Thymus (tissue), 11 donors: ENCODE measurements at regions not wholly inside any gene's neighbourhood (a gene's known extent, or its start where the extent isn't known, plus 50 kb on each side); places are given as distances from the start of the nearest gene placed in this dataset.

Experiments
- DNase-seq, 9 donors: peaks; one replicate each; pipeline ENCODE4 v3.0.0-alpha.2; 2013; ENCODE audit warnings: low spot score in 9 of 9, low read depth in 6 of 9, missing footprints in 1 of 9
- H3K27ac ChIP-seq, 2 donors: one replicate each; pipeline ENCODE4 v1.5.1; 2013; ENCODE audit warnings: control low read depth in 1 of 2, low read depth in 1 of 2, low read length in 1 of 2, mild to moderate bottlenecking in 1 of 2, moderate library complexity in 1 of 2
- H3K27me3 ChIP-seq, 2 donors: one replicate each; pipeline ENCODE4 v1.5.1; 2013; ENCODE audit warnings: low read length in 1 of 2; ENCODE audit not compliant: control insufficient read depth in 2 of 2, insufficient read depth in 1 of 2
- H3K36me3 ChIP-seq, 2 donors: one replicate each; pipeline ENCODE4 v1.5.1; 2013; ENCODE audit warnings: low read length in 1 of 2, mild to moderate bottlenecking in 1 of 2, moderate library complexity in 1 of 2; ENCODE audit not compliant: control insufficient read depth in 2 of 2, insufficient read depth in 2 of 2
- H3K4me1 ChIP-seq, 2 donors: one replicate each; pipeline ENCODE4 v1.5.1; 2013; ENCODE audit warnings: low read length in 2 of 2; ENCODE audit not compliant: control insufficient read depth in 2 of 2, insufficient read depth in 2 of 2
- H3K4me3 ChIP-seq, 2 donors: one replicate each; pipeline ENCODE4 v1.5.1; 2013; ENCODE audit warnings: low read length in 2 of 2, control low read depth in 1 of 2, mild to moderate bottlenecking in 1 of 2
- H3K9me3 ChIP-seq, 2 donors: one replicate each; pipeline ENCODE4 v1.5.1; 2013; ENCODE audit warnings: low read length in 1 of 2, mild to moderate bottlenecking in 1 of 2; ENCODE audit not compliant: control insufficient read depth in 2 of 2, insufficient read depth in 1 of 2
- WGBS: extraction: QIAGEN DNeasy Blood & Tissue Kit; methylation state at CpG from one replicate; pipeline ENCODE4 v1.1.7; 2013; 5-methylcytosine and 5-hydroxymethylcytosine counted together
- donor health status: healthy.

DNA sequence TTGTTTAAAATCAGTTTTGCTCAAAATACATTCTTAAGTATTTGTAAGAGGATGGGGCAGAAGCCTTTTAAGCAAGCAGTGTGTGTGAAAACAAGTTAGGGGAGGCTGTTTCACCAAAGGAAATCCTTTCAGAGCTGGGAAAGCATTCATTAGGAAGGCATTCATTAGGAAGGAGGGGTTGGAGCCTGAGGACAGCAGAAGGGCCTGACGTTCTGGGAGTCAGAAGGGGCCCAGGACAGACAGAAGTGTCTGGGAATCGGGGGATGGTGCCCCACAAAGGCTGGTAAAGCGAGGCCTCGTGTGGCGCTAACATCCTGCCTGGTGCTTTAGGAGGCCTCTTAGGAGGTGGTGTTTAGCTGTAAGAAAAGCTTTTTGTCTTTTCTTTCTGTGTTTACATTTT, 80.6 kb upstream of the NXT1 start:
- Histone ChIP-seq H3K9me3 (no peaks in the 10 kb centered on the region), H3K4me1 (no peaks in the 10 kb centered on the region), H3K27ac (no peak overlapping the region), H3K27me3 (no peaks in the 10 kb centered on the region), H3K4me3 (no peak overlapping the region), H3K36me3 (no peaks in the 10 kb centered on the region)
- WGBS = 93% methylated on average over 5 of the region's 5 CpGs
- DNase-seq = no peak

DNA sequence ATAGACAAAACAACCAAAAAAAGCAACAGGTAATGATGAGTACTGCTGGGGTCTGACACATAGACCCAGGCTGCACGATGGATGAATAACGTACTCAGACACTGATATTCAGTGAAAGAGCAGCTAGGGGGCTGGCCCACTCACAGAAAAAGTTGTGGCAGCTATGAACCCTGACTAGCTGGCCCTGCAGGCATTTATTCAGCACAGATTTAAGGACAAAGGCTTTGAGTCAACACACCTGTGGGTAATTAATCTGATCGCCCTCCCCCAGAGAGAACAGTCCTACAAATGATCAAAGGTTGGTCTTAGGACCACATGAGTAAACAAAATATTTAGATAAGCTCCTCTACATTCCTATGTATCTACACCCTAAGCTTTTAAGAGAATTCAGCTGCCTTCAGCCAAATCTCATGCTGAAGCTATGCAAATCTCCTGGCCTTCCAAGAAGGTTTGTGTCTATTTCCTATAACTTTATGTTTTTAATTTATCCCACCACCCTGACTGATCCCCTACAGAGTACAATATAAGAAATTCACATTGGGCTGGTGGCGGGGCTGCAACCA, 81.7 kb upstream of the NXT1 start:
- H3K27me3 ChIP-seq = no peaks in the 10 kb centered on the region
- DNase-seq = no peak
- no peaks in the 10 kb centered on the region for H3K4me1 ChIP-seq
- no peak overlapping the region for H3K27ac ChIP-seq
- H3K9me3 ChIP-seq = no peaks in the 10 kb centered on the region
- no peak overlapping the region for H3K4me3 ChIP-seq
- 96% methylated on average over 4 of the region's 4 CpGs for WGBS
- no peaks in the 10 kb centered on the region for H3K36me3 ChIP-seq

DNA sequence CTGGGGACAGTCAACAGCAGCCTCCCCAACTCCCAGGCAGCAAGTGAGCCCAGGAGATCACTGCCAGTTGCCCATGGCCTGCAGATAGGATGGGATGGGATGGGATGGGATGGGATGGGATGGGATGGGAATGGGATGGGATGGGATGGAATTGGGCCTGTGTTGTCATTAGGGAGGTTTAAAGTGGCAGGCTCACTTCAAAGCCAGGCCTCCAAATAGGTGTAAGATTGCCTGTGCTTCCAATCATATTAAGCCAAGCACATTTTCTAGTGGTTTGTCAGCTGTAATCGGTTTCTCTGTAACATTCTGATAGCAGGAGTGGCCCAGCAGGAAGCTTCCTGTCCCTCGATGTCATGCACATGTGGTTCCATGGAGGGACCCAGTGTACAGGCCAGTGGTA, 82.7 kb upstream of the NXT1 start:
- Histone ChIP-seq H3K4me3 (no peak overlapping the region), H3K36me3 (no peaks in the 10 kb centered on the region), H3K9me3 (no peaks in the 10 kb centered on the region), H3K27me3 (no peaks in the 10 kb centered on the region), H3K4me1 (no peaks in the 10 kb centered on the region), H3K27ac (no peak overlapping the region)
- 88% methylated on average over 2 of the region's 2 CpGs for WGBS
- DNase-seq = no peak

- Histone ChIP-seq H3K9me3 (no peaks in the 10 kb centered on the region), H3K4me1 (no peaks in the 10 kb centered on the region), H3K27ac (no peak overlapping the region), H3K27me3 (no peaks in the 10 kb centered on the region), H3K36me3 (no peaks in the 10 kb centered on the region), H3K4me3 (no peak overlapping the region)
- 95% methylated on average over 7 of the region's 7 CpGs for WGBS
- DNase-seq = no peak
Measured at GRCh38 chr20:23266530-23267398, 83.8 kb upstream of the NXT1 start.

DNA sequence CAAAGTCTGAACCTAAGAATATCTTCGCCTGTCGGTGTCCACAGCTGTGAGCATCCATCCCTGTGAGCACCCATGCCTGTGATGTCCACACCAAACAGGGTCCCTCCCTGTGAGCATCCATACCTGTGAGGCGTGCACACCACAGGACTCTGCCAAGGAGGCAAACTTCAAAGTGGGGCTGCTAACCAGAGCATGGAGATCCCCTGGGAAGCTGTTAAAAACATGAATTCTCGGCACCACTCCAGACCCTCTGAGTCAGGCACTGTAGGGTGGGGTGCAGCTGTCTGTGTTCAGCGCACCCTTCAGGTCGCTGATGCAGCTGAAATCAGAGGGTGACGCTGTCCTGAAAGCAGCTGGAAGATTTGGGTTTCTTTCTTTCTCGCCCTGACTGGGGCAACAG, 85.4 kb upstream of the NXT1 start:
- H3K4me3 ChIP-seq = no peak overlapping the region
- H3K4me1 ChIP-seq = no peaks in the 10 kb centered on the region
- no peaks in the 10 kb centered on the region for H3K27me3 ChIP-seq
- H3K27ac ChIP-seq = no peak overlapping the region
- 95% methylated on average over 8 of the region's 8 CpGs for WGBS
- no peaks in the 10 kb centered on the region for H3K36me3 ChIP-seq
- peak in 1 of 9 donors; percentile 8 for DNase-seq
- H3K9me3 ChIP-seq = no peaks in the 10 kb centered on the region

GRCh38 chr20:23264545-23264944, 86.0 kb upstream of the NXT1 start:
- 92% methylated on average over 4 of the region's 4 CpGs for WGBS
- Histone ChIP-seq H3K36me3 (no peaks in the 10 kb centered on the region), H3K27ac (no peak overlapping the region), H3K4me1 (no peaks in the 10 kb centered on the region), H3K4me3 (no peak overlapping the region), H3K27me3 (no peaks in the 10 kb centered on the region), H3K9me3 (no peaks in the 10 kb centered on the region)
- no peak for DNase-seq

DNA sequence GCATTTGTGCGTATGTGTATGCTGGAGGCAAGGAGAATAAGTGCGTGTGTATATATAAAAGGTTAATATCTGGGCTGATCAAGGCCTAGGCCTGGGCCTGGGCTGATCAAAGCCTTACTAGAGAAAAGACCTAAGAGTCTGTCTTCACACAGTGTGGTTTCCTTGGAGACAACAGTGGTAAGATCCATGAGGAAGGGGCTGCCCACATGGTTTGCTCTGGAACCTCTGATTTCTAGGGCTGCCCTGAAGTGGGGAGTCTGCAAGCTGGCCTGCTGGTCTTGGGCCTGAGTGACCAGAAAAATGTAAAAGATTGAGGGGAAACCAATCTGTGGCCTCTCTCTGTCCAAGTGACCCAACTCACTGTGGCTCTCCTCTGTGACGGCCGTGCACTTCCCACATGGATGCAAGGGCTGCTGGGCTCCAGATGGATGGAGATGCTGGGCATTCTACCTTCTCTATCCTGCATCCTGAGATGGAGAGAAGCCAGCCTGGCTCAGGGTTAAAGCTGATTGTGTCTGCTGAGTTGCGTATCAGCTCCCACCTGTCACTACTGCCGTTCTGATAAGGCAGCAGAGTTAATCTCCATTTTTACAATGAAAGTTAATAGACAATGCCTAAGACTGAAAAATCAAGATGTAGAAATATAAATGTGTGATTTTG, 90.3 kb upstream of the NXT1 start:
- 98% methylated on average over 6 of the region's 6 CpGs for WGBS

GRCh38 chr20:23258747-23259121, 91.9 kb upstream of the NXT1 start:
- Histone ChIP-seq H3K27me3 (no peaks in the 10 kb centered on the region), H3K4me1 (no peaks in the 10 kb centered on the region), H3K4me3 (no peak overlapping the region), H3K9me3 (no peaks in the 10 kb centered on the region), H3K36me3 (no peaks in the 10 kb centered on the region), H3K27ac (no peak overlapping the region)
- DNase-seq = peak in 1 of 9 donors; percentile 7
- 67% methylated on average over 3 of the region's 3 CpGs for WGBS

More for the DNA sequence above, 90.3 kb upstream of the NXT1 start:
- Histone ChIP-seq H3K4me3 (no peak overlapping the region), H3K27me3 (no peaks in the 10 kb centered on the region), H3K9me3 (no peaks in the 10 kb centered on the region), H3K4me1 (no peaks in the 10 kb centered on the region), H3K36me3 (no peaks in the 10 kb centered on the region), H3K27ac (no peak overlapping the region)
- DNase-seq = no peak
